GM12801 (cell line): ENCODE measurements at regions not wholly inside any gene's neighbourhood (a gene's known extent, or its start where the extent isn't known, plus 50 kb on each side); places are given as distances from the start of the nearest gene placed in this dataset.

Experiments used
- TF ChIP-seq, protein P1 (sequence below): IDR thresholded peaks from one replicate; pipeline ENCODE4 v1.5.1; 2011; ENCODE audit warnings: control low read depth; ENCODE audit not compliant: insufficient read length; ENCODE audit errors: extremely low read depth

GRCh38 chr10:107542016-107542415 is 377.5 kb upstream of the SORCS1 start:
- TF ChIP-seq, protein P1, sequence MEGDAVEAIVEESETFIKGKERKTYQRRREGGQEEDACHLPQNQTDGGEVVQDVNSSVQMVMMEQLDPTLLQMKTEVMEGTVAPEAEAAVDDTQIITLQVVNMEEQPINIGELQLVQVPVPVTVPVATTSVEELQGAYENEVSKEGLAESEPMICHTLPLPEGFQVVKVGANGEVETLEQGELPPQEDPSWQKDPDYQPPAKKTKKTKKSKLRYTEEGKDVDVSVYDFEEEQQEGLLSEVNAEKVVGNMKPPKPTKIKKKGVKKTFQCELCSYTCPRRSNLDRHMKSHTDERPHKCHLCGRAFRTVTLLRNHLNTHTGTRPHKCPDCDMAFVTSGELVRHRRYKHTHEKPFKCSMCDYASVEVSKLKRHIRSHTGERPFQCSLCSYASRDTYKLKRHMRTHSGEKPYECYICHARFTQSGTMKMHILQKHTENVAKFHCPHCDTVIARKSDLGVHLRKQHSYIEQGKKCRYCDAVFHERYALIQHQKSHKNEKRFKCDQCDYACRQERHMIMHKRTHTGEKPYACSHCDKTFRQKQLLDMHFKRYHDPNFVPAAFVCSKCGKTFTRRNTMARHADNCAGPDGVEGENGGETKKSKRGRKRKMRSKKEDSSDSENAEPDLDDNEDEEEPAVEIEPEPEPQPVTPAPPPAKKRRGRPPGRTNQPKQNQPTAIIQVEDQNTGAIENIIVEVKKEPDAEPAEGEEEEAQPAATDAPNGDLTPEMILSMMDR, result no peak

- TF ChIP-seq, protein P1, result no peak
Observed at GRCh38 chr10:107540981-107541380, 376.5 kb upstream of the SORCS1 start.

DNA sequence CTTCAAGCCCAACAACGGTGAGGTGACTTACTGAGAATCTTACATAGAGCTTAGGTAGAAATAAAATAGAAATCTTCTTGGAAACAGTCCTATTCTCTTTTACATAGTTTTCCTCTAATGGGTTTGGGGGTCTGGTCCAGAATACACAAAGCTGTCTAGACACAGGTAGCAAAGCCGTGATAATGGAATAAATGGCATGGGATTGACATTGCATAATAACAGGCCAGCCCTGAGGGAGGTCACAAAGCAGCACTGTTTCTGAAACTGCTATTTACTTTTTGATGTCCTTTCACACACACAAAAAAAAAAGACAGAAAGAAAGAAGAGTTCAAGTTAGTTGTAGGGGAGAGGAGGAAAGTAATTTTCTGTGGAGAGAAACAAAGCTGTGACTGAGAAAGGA is 364.8 kb upstream of the SORCS1 start:
- TF ChIP-seq, protein P1, result no peak

DNA sequence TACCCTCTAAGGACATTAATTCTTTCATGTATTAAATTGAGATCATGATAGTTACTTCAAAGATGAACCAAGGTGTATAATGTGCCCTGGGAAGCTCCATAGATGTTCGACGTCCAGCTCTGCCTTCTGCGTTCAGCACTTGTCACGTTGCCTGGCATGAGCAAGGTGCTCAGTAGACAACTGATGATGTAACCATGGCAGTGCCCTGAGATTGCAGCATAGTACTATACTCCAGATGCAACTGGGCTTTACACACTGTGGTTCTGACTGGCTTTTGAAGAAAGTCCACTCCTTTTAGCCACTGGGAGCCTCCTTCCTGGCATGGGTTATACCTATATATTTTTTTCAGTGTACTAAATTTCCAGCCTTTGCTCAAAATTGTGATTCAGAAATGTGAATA is 355.8 kb upstream of the SORCS1 start:
- TF ChIP-seq, protein P1, result no peak

- TF ChIP-seq, protein P1, result no peak
Observed at GRCh38 chr10:107517811-107518210, 353.3 kb upstream of the SORCS1 start.

- TF ChIP-seq, protein P1, result no peak
Observed at GRCh38 chr10:107516349-107516748, 351.8 kb upstream of the SORCS1 start.

- TF ChIP-seq, protein P1, result no peak
Observed at GRCh38 chr10:107502229-107502985, 337.9 kb upstream of the SORCS1 start.
